ENCODE measurements at regions not wholly inside any gene's neighbourhood (a gene's known extent, or its start where the extent isn't known, plus 50 kb on each side); places are given as distances from the start of the nearest gene placed in this dataset.
"Not testable (repeated sequence)": the region's sequence is repeated elsewhere in the genome, so short reads cannot be mapped to it uniquely, and the experiment has no call there.

GRCh38 chr7:145698526-145699262 lies 417.9 kb upstream of the CNTNAP2 start:
- POLR2A ChIA-PET = no interaction called here
- no peak overlapping the region for H3K4me2 ChIP-seq
- no peaks in the 10 kb centered on the region for H3K4me1 ChIP-seq
- WGBS (ENCODE audit: missing lambda C conversion rate) = 13% methylated on average over 6 of the region's 6 CpGs
- FAIRE-seq = no peak
- no peak overlapping the region for H3K27ac ChIP-seq
- DNase-seq (ENCODE audit: low read depth in 1 of 2, low spot score in 1 of 2) = no peak
- H3K4me3 ChIP-seq = no peak overlapping the region
- CTCF ChIA-PET = no interaction called here
- no peak for ATAC-seq
- TF ChIP-seq JUN (IDR thresholded peaks at IDR 0.05) = no peak
- no peak for TF ChIP-seq MAFK (IDR thresholded peaks at IDR 0.05; ENCODE audit: partially characterized antibody)
- H3K9me3 ChIP-seq = 0 out of 3 replicates have a peak, but pooled peaks cover 2% of the 10 kb centered on the region

DNA sequence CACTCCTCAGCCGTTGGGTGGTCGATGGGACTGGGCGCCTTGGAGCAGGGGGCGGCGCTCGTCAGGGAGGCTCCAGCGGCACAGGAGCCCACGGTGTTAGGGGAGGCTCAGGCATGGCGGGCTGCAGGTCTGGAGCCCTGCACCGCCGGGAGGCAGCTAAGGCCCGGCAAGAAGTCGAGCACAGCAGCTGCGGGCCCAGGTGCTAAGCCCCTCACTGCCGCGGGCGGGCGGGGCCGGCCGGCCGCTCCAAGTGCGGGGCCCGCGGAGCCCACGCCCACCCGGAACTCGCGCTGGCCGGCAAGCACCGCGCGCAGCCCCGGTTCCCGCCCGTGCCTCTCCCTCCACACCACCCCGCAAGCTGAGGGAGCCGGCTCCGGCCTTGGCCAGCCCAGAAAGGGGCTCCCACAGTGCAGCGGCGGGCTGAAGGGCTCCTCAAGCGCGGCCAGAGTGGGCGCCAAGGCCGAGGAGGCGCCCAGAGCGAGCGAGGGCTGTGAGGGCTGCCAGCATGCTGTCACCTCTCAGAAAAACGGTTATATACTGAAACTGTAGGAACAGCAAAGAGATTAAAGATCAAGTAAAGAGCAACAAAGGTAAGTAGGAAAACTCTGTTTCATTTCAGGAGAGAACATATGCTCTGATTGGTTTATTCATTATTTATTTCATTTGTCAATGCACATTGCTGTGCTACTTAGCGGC lies 419.0 kb upstream of the CNTNAP2 start:
- CTCF ChIA-PET; H3K9me3 ChIP-seq; H3K4me1 ChIP-seq; POLR2A ChIA-PET; FAIRE-seq; ATAC-seq; DNase-seq (ENCODE audit: low read depth in 1 of 2, low spot score in 1 of 2); H3K27ac ChIP-seq; H3K4me2 ChIP-seq; H3K4me3 ChIP-seq: not testable (repeated sequence)
- 60% methylated on average over 20 of the region's 49 CpGs for WGBS (ENCODE audit: missing lambda C conversion rate)

DNA sequence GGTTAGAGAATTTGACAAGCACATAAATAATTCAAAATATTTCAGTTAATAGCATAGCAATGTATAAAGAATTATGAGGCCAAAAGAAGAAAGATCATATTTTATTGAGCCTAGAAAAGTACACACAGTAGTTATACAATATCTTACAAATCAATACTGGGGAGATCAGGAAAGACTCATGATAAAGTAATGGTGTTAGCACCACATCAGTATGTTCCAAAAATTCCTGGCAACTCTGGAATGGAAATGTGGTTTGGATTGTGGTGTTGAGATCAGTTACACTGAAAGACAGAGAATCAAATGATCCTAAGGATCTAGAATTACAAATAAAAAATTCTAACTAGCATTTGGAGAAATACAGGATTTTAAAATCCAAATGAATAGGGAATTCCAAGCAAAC lies 420.5 kb upstream of the CNTNAP2 start:
- peaks cover 2% of the 10 kb centered on the region; the same call in 1 of the 3 replicates for H3K9me3 ChIP-seq
- no peak overlapping the region for H3K4me2 ChIP-seq
- FAIRE-seq = no peak
- DNase-seq (ENCODE audit: low read depth in 1 of 2, low spot score in 1 of 2) = no peak
- ChIA-PET CTCF (no interaction called here), POLR2A (no interaction called here)
- no peak for ATAC-seq
- H3K4me1 ChIP-seq = no peaks in the 10 kb centered on the region
- TF ChIP-seq GATA3 (IDR thresholded peaks at IDR 0.05; ENCODE audit: borderline replicate concordance) (no peak), ZFP36 (IDR thresholded peaks at IDR 0.05; ENCODE audit: borderline replicate concordance, partially characterized antibody) (no peak), PHF8 (IDR thresholded peaks at IDR 0.05; ENCODE audit: borderline replicate concordance, low read depth) (no peak), CHD2 (IDR thresholded peaks at IDR 0.05; ENCODE audit: low read length, partially characterized antibody) (no peak), MAFK (IDR thresholded peaks at IDR 0.05; ENCODE audit: partially characterized antibody) (no peak), CBX2 (IDR thresholded peaks at IDR 0.05; ENCODE audit: borderline replicate concordance, low read depth) (no peak), KDM5A (IDR thresholded peaks at IDR 0.05) (no peak), JUNB (IDR thresholded peaks at IDR 0.05) (no peak), NPAS2 (CRISPR knock-in tag; IDR thresholded peaks at IDR 0.05; ENCODE audit: borderline replicate concordance) (no peak), CEBPB (IDR thresholded peaks at IDR 0.05) (no peak), POLR2AphosphoS2 (conservative IDR thresholded peaks at IDR 0.05; ENCODE audit: low read length) (no peak), MYC (IDR thresholded peaks at IDR 0.05; ENCODE audit: borderline replicate concordance, low read length) (no peak), SREBF2 (IDR thresholded peaks at IDR 0.05) (no peak), ZSCAN20 (CRISPR knock-in tag; IDR thresholded peaks at IDR 0.05) (no peak), RNF2 (IDR thresholded peaks at IDR 0.05; ENCODE audit: borderline replicate concordance, low read depth) (no peak)
- H3K27ac ChIP-seq = no peak overlapping the region
- no peak overlapping the region for H3K4me3 ChIP-seq

- POLR2A ChIA-PET = no interaction called here
- H3K27ac ChIP-seq = no peak overlapping the region
- CTCF ChIA-PET = no interaction called here
- H3K4me3 ChIP-seq = no peak overlapping the region
- ATAC-seq (no peak), FAIRE-seq (no peak), DNase-seq (ENCODE audit: low read depth in 1 of 2, low spot score in 1 of 2) (no peak)
- no peak overlapping the region for H3K4me2 ChIP-seq
- no peaks in the 10 kb centered on the region; the same call in 2 of the 3 replicates for H3K9me3 ChIP-seq
- no peaks in the 10 kb centered on the region for H3K4me1 ChIP-seq
- WGBS (ENCODE audit: missing lambda C conversion rate) = 0% methylated on average over 3 of the region's 3 CpGs
- no peak for TF ChIP-seq MAZ (IDR thresholded peaks at IDR 0.05; ENCODE audit: borderline replicate concordance, low read depth, low read length)
- TF ChIP-seq HES2 (IDR thresholded peaks at IDR 0.05) = no peak
- TF ChIP-seq NFE2L2 (conservative IDR thresholded peaks at IDR 0.05; ENCODE audit: low read length) = no peak
- no peak for TF ChIP-seq RCOR1 (IDR thresholded peaks at IDR 0.05; ENCODE audit: low read depth, low read length)
- no peak for TF ChIP-seq HOXA7 (CRISPR knock-in tag; IDR thresholded peaks at IDR 0.05)
- TF ChIP-seq ATOH8 (CRISPR knock-in tag; IDR thresholded peaks at IDR 0.05; ENCODE audit: low read depth) = no peak
- no peak for TF ChIP-seq CBX8 (IDR thresholded peaks at IDR 0.05)
- no peak for TF ChIP-seq ZNF302 (CRISPR knock-in tag; IDR thresholded peaks at IDR 0.05)
- no peak for TF ChIP-seq NPAS2 (CRISPR knock-in tag; IDR thresholded peaks at IDR 0.05; ENCODE audit: borderline replicate concordance)
- no peak for TF ChIP-seq GATA3 (IDR thresholded peaks at IDR 0.05; ENCODE audit: borderline replicate concordance)
- TF ChIP-seq CHD4 (IDR thresholded peaks at IDR 0.05; ENCODE audit: borderline replicate concordance) = no peak
- no peak for TF ChIP-seq CEBPB (IDR thresholded peaks at IDR 0.05)
- TF ChIP-seq, protein P1, sequence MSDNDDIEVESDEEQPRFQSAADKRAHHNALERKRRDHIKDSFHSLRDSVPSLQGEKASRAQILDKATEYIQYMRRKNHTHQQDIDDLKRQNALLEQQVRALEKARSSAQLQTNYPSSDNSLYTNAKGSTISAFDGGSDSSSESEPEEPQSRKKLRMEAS (IDR thresholded peaks at IDR 0.05) = no peak
- TF ChIP-seq FOXS1 (CRISPR knock-in tag; IDR thresholded peaks at IDR 0.05) = no peak
These were observed 424.2 kb upstream of the CNTNAP2 start for GRCh38 chr7:145692237-145692950.

Measured in A549 (cell line).